Smooth muscle cell (in vitro differentiated cells): ENCODE measurements at regions not wholly inside any gene's neighbourhood (a gene's known extent, or its start where the extent isn't known, plus 50 kb on each side); places are given as distances from the start of the nearest gene placed in this dataset.

Source experiments
- DNase-seq: peaks from one replicate; lab custom pipeline; 2025; ENCODE audit not compliant: unreplicated experiment; lab: John Stamatoyannopoulos, UW
- H2AFZ ChIP-seq: fragments of 200-600 bp; sonication (generic); 2 replicates; pipeline ENCODE4 v1.6.0; 2016; ENCODE audit warnings: antibody characterized with exemption, low read depth, mild to moderate bottlenecking
- H3F3A ChIP-seq: fragments of 200-600 bp; sonication (generic); 2 replicates; pipeline ENCODE4 v1.6.0; 2017; ENCODE audit warnings: antibody characterized with exemption, low read depth
- H3K27ac ChIP-seq: fragments of 200-600 bp; sonication (generic); 2 replicates; pipeline ENCODE4 v1.5.1; 2016; ENCODE audit warnings: low read depth, mild to moderate bottlenecking
- H3K27me3 ChIP-seq: fragments of 200-600 bp; sonication (generic); 2 replicates; pipeline ENCODE4 v1.6.1; 2016; ENCODE audit warnings: low read depth, mild to moderate bottlenecking
- H3K36me3 ChIP-seq: fragments of 200-600 bp; sonication (generic); 2 replicates; pipeline ENCODE4 v1.5.1; 2016; ENCODE audit warnings: low read depth
- H3K4me1 ChIP-seq: fragments of 200-600 bp; sonication (generic); 2 replicates; pipeline ENCODE4 v1.5.1; 2016; ENCODE audit warnings: low read depth
- H3K4me2 ChIP-seq: fragments of 200-600 bp; sonication (generic); 2 replicates; pipeline ENCODE4 v1.6.0; 2016; ENCODE audit warnings: mild to moderate bottlenecking
- H3K4me3 ChIP-seq: fragments of 200-600 bp; sonication (generic); 2 replicates; pipeline ENCODE4 v1.5.1; 2016; ENCODE audit warnings: mild to moderate bottlenecking
- H3K79me2 ChIP-seq: fragments of 200-600 bp; sonication (generic); 2 replicates; pipeline ENCODE4 v1.6.0; 2016; ENCODE audit warnings: low read depth, mild to moderate bottlenecking
- H3K9ac ChIP-seq: fragments of 200-600 bp; sonication (generic); 2 replicates; pipeline ENCODE4 v1.6.0; 2016; ENCODE audit warnings: low read depth
- H3K9me3 ChIP-seq: fragments of 200-600 bp; sonication (generic); replicated peaks from 2 replicates; pipeline ENCODE4 v1.5.1; 2016; ENCODE audit warnings: low read depth
- H4K20me1 ChIP-seq: fragments of 200-600 bp; sonication (generic); 2 replicates; pipeline ENCODE4 v1.6.0; 2016; ENCODE audit warnings: low read depth
- CTCF ChIP-seq: fragments of 200-600 bp; sonication (generic); IDR thresholded peaks from 2 replicates; pipeline ENCODE4 v1.5.1; 2017; ENCODE audit warnings: borderline replicate concordance, mild to moderate bottlenecking, antibody characterized with exemption; ENCODE audit not compliant: insufficient read depth, poor library complexity, severe bottlenecking
- WGBS: methylation state at CpG from one replicate; pipeline ENCODE4 v1.1.7; 2016; ENCODE audit warnings: low lambda C conversion rate; 5-methylcytosine and 5-hydroxymethylcytosine counted together

GRCh38 chr9:126556560-126557250 is 57.0 kb upstream of the LMX1B start:
- no peaks in the 10 kb centered on the region for H4K20me1 ChIP-seq
- H3K4me2 ChIP-seq: no peak overlapping the region
- H3K27ac ChIP-seq: no peak overlapping the region
- no peak overlapping the region for H3K4me3 ChIP-seq
- WGBS: 80% methylated on average over 21 of the region's 21 CpGs
- no peak for TF ChIP-seq CTCF
- H3F3A ChIP-seq: no peaks in the 10 kb centered on the region
- H3K9me3 ChIP-seq: no peaks in the 10 kb centered on the region
- H2AFZ ChIP-seq: no peak overlapping the region
- H3K9ac ChIP-seq: no peak overlapping the region
- peaks cover 27% of the 10 kb centered on the region for H3K27me3 ChIP-seq
- no peaks in the 10 kb centered on the region for H3K79me2 ChIP-seq
- no peaks in the 10 kb centered on the region for H3K36me3 ChIP-seq
- H3K4me1 ChIP-seq: no peaks in the 10 kb centered on the region
- no peak for DNase-seq

GRCh38 chr9:126558051-126558665 is 55.6 kb upstream of the LMX1B start:
- H3K27me3 ChIP-seq: peaks cover 42% of the 10 kb centered on the region
- no peak overlapping the region for H2AFZ ChIP-seq
- no peak overlapping the region for H3K4me2 ChIP-seq
- no peak overlapping the region for H3K27ac ChIP-seq
- no peaks in the 10 kb centered on the region for H4K20me1 ChIP-seq
- H3K4me1 ChIP-seq: no peaks in the 10 kb centered on the region
- H3K9me3 ChIP-seq: no peaks in the 10 kb centered on the region
- no peaks in the 10 kb centered on the region for H3K36me3 ChIP-seq
- H3F3A ChIP-seq: no peaks in the 10 kb centered on the region
- DNase-seq: peak; percentile 14
- no peak overlapping the region for H3K9ac ChIP-seq
- WGBS: 37% methylated on average over 4 of the region's 6 CpGs
- H3K79me2 ChIP-seq: no peaks in the 10 kb centered on the region
- no peak overlapping the region for H3K4me3 ChIP-seq
- TF ChIP-seq CTCF: peak; percentile 99

GRCh38 chr9:126559296-126559695 is 54.4 kb upstream of the LMX1B start:
- no peaks in the 10 kb centered on the region for H3F3A ChIP-seq
- no peak overlapping the region for H3K4me3 ChIP-seq
- no peaks in the 10 kb centered on the region for H3K4me1 ChIP-seq
- no peaks in the 10 kb centered on the region for H3K79me2 ChIP-seq
- H3K27me3 ChIP-seq: peaks cover 50% of the 10 kb centered on the region
- TF ChIP-seq CTCF: no peak
- H3K9me3 ChIP-seq: no peaks in the 10 kb centered on the region
- WGBS: 86% methylated on average over 2 of the region's 2 CpGs
- no peak overlapping the region for H3K27ac ChIP-seq
- no peaks in the 10 kb centered on the region for H3K36me3 ChIP-seq
- H4K20me1 ChIP-seq: no peaks in the 10 kb centered on the region
- DNase-seq: no peak
- H2AFZ ChIP-seq: no peak overlapping the region
- H3K4me2 ChIP-seq: no peak overlapping the region
- no peak overlapping the region for H3K9ac ChIP-seq

GRCh38 chr9:126561582-126561981 is 52.1 kb upstream of the LMX1B start:
- Histone ChIP-seq H3K36me3 (no peaks in the 10 kb centered on the region), H3K79me2 (no peaks in the 10 kb centered on the region), H3K4me1 (no peaks in the 10 kb centered on the region), H3K4me2 (no peak overlapping the region), H3K9me3 (no peaks in the 10 kb centered on the region), H2AFZ (no peak overlapping the region), H3K27me3 (peaks cover 66% of the 10 kb centered on the region), H3K9ac (no peak overlapping the region), H3K4me3 (no peak overlapping the region), H4K20me1 (no peaks in the 10 kb centered on the region), H3K27ac (no peak overlapping the region), H3F3A (no peaks in the 10 kb centered on the region)
- no peak for TF ChIP-seq CTCF
- DNase-seq: no peak
- 74% methylated on average over 9 of the region's 9 CpGs for WGBS
